ENCODE measurements at regions not wholly inside any gene's neighbourhood (a gene's known extent, or its start where the extent isn't known, plus 50 kb on each side); places are given as distances from the start of the nearest gene placed in this dataset.
A peak's percentile ranks its signal among the peaks of the same experiment; 100 is the strongest.

- ChIA-PET POLR2A (interaction anchor here (0.6 kb wide), 1 partner anchor 1684 kb away, joined by 3 read pairs; no protein-coding TSS in a partner anchor), CTCF (no interaction called here)
- H3K4me1 ChIP-seq = no peaks in the 10 kb centered on the region
- no peak overlapping the region for H3K4me3 ChIP-seq
- no peak for ATAC-seq
- no peak for FAIRE-seq
- no peak for DNase-seq (ENCODE audit: low read depth in 1 of 2, low spot score in 1 of 2)
- 10% methylated on average over 1 of the region's 1 CpG for WGBS (ENCODE audit: missing lambda C conversion rate)
- H3K9me3 ChIP-seq = no peaks in the 10 kb centered on the region
- no peak overlapping the region for H3K27ac ChIP-seq
- H3K4me2 ChIP-seq = no peak overlapping the region
- TF ChIP-seq HOXB5 (CRISPR knock-in tag; IDR thresholded peaks at IDR 0.05) (no peak), BCL3 (IDR thresholded peaks at IDR 0.05) (no peak), RCOR1 (IDR thresholded peaks at IDR 0.05; ENCODE audit: low read depth, low read length) (no peak), CBX2 (IDR thresholded peaks at IDR 0.05; ENCODE audit: borderline replicate concordance, low read depth) (no peak)
Measured at GRCh38 chr18:25935356-25935755, 155.1 kb downstream of the SS18 start.

GRCh38 chr18:25931126-25931525 lies 159.3 kb downstream of the SS18 start:
- DNase-seq (ENCODE audit: low read depth in 1 of 2, low spot score in 1 of 2) = no peak
- WGBS (ENCODE audit: missing lambda C conversion rate) = 88% methylated on average over 1 of the region's 1 CpG
- TF ChIP-seq NFE2L2 (conservative IDR thresholded peaks at IDR 0.05; ENCODE audit: low read length) = peak; percentile 57
- peak; percentile 72 for TF ChIP-seq MAFK (IDR thresholded peaks at IDR 0.05; ENCODE audit: partially characterized antibody)
- no peak for TF ChIP-seq HMGXB4 (CRISPR knock-in tag; IDR thresholded peaks at IDR 0.05; ENCODE audit: borderline replicate concordance)
- CTCF ChIA-PET = no interaction called here
- POLR2A ChIA-PET = no interaction called here
- Histone ChIP-seq H3K4me1 (no peaks in the 10 kb centered on the region), H3K27ac (no peak overlapping the region), H3K4me3 (no peak overlapping the region), H3K9me3 (no peaks in the 10 kb centered on the region), H3K4me2 (no peak overlapping the region)
- no peak for ATAC-seq
- no peak for FAIRE-seq

- ATAC-seq = no peak
Measured at GRCh38 chr18:25929787-25930186, 160.6 kb downstream of the SS18 start.

GRCh38 chr18:25927830-25928229 lies 162.6 kb downstream of the SS18 start:
- CTCF ChIA-PET = no interaction called here
- ATAC-seq = no peak
- H3K27ac ChIP-seq = no peak overlapping the region

More at GRCh38 chr18:25929787-25930186, 160.6 kb downstream of the SS18 start:
- ChIA-PET CTCF (no interaction called here), POLR2A (no interaction called here)
- Histone ChIP-seq H3K4me2 (no peak overlapping the region), H3K4me3 (no peak overlapping the region), H3K27ac (no peak overlapping the region), H3K9me3 (no peaks in the 10 kb centered on the region), H3K4me1 (no peaks in the 10 kb centered on the region)
- FAIRE-seq = no peak
- no peak for DNase-seq (ENCODE audit: low read depth in 1 of 2, low spot score in 1 of 2)
- TF ChIP-seq EP300 (IDR thresholded peaks at IDR 0.05) (no peak), NR3C1 (IDR thresholded peaks at IDR 0.05) (no peak), POLR2A (IDR thresholded peaks at IDR 0.05; ENCODE audit: low read length) (no peak), HOXB5 (CRISPR knock-in tag; IDR thresholded peaks at IDR 0.05) (no peak), MAX (IDR thresholded peaks at IDR 0.05) (no peak), JUN (IDR thresholded peaks at IDR 0.05) (no peak), ZFP36 (IDR thresholded peaks at IDR 0.05; ENCODE audit: borderline replicate concordance, partially characterized antibody) (no peak), MAZ (IDR thresholded peaks at IDR 0.05; ENCODE audit: borderline replicate concordance, low read depth, low read length) (no peak), CHD2 (IDR thresholded peaks at IDR 0.05; ENCODE audit: low read length, partially characterized antibody) (no peak), CHD4 (IDR thresholded peaks at IDR 0.05; ENCODE audit: borderline replicate concordance) (no peak), NFE2L2 (conservative IDR thresholded peaks at IDR 0.05; ENCODE audit: low read length) (no peak), RNF2 (IDR thresholded peaks at IDR 0.05; ENCODE audit: borderline replicate concordance, low read depth) (no peak), CBX2 (IDR thresholded peaks at IDR 0.05; ENCODE audit: borderline replicate concordance, low read depth) (no peak)
- WGBS (ENCODE audit: missing lambda C conversion rate) = 69% methylated on average over 2 of the region's 2 CpGs

More at GRCh38 chr18:25927830-25928229, 162.6 kb downstream of the SS18 start:
- Histone ChIP-seq H3K4me3 (no peak overlapping the region), H3K9me3 (no peaks in the 10 kb centered on the region), H3K4me1 (no peaks in the 10 kb centered on the region), H3K4me2 (no peak overlapping the region)
- POLR2A ChIA-PET = no interaction called here
- FAIRE-seq (no peak), DNase-seq (ENCODE audit: low read depth in 1 of 2, low spot score in 1 of 2) (no peak)
- WGBS (ENCODE audit: missing lambda C conversion rate) = 47% methylated on average over 2 of the region's 2 CpGs
- no peak for TF ChIP-seq HOXB13 (CRISPR knock-in tag; IDR thresholded peaks at IDR 0.05; ENCODE audit: low read depth)
- TF ChIP-seq ESRRA (IDR thresholded peaks at IDR 0.05; ENCODE audit: borderline replicate concordance, low read length) = no peak
- no peak for TF ChIP-seq RARB (CRISPR knock-in tag; IDR thresholded peaks at IDR 0.05)
- no peak for TF ChIP-seq ATOH8 (CRISPR knock-in tag; IDR thresholded peaks at IDR 0.05; ENCODE audit: low read depth)
- TF ChIP-seq EHMT2 (IDR thresholded peaks at IDR 0.05; ENCODE audit: low read depth) = no peak
- TF ChIP-seq NFE2L2 (conservative IDR thresholded peaks at IDR 0.05; ENCODE audit: low read length) = no peak
- no peak for TF ChIP-seq CEBPB (IDR thresholded peaks at IDR 0.05)
- TF ChIP-seq TP53 (CRISPR knock-in tag; IDR thresholded peaks at IDR 0.05) = no peak
- TF ChIP-seq RFX5 (IDR thresholded peaks at IDR 0.05) = no peak
- no peak for TF ChIP-seq EHF (CRISPR knock-in tag; IDR thresholded peaks at IDR 0.05)
- no peak for TF ChIP-seq ZNF302 (CRISPR knock-in tag; IDR thresholded peaks at IDR 0.05)
- TF ChIP-seq JUN (IDR thresholded peaks at IDR 0.05) = no peak
- TF ChIP-seq KDM1A (IDR thresholded peaks at IDR 0.05; ENCODE audit: low read depth) = no peak
- no peak for TF ChIP-seq USF2 (IDR thresholded peaks at IDR 0.05)
- no peak for TF ChIP-seq MAFK (IDR thresholded peaks at IDR 0.05; ENCODE audit: partially characterized antibody)
- no peak for TF ChIP-seq ZFP36 (IDR thresholded peaks at IDR 0.05; ENCODE audit: borderline replicate concordance, partially characterized antibody)
- no peak for TF ChIP-seq HOXB5 (CRISPR knock-in tag; IDR thresholded peaks at IDR 0.05)
- TF ChIP-seq KDM5A (IDR thresholded peaks at IDR 0.05) = no peak
- TF ChIP-seq TFCP2L1 (CRISPR knock-in tag; IDR thresholded peaks at IDR 0.05) = no peak

Data from A549 (cell line).